CD4-positive, alpha-beta T cell treated with Interleukin-21 for 1 hour (primary cell): ENCODE measurements at regions not wholly inside any gene's neighbourhood (a gene's known extent, or its start where the extent isn't known, plus 50 kb on each side); places are given as distances from the start of the nearest gene placed in this dataset.

Source experiments
- DNase-seq: peaks from one replicate; pipeline ENCODE4 v3.0.0-alpha.2; 2020

DNA sequence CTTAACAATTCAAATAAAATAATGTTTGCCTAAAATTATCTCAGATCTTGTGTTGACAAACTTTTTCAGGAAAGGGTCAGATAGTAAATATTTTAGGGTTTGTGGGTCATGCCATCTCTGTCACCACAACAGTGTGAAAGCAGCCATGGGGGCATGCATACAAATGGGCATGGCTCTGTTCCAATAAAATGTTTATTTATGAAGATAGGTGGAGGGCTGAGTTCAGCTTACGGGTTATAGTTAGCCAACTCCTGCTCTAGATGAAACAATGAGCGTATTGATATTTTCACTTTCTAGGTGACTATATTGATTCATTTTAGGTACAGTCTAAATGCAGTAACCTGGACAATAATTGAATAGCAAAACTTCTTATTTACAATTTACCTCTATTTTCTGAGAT is 533.8 kb upstream of the CLINT1 start:
- DNase-seq, result no peak

DNA sequence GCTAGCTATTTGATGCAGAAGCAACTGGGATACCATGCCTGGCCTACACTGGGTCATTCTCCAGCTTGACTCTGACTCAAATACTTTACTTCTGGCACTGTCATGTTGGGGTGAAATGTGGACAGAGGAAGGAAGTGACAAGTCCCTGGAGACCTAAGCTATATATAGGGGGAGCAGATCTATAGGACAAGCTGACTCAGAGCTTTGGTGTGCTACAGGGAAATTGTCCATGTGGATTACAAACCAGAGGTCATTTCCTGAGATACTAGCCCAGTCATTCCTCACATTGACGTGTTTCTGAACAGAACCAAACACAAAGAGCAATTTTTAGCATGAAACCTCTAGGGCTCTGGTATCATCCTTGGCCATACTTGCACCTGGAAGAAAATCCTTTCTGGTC is 531.6 kb upstream of the CLINT1 start:
- DNase-seq, result no peak

DNA sequence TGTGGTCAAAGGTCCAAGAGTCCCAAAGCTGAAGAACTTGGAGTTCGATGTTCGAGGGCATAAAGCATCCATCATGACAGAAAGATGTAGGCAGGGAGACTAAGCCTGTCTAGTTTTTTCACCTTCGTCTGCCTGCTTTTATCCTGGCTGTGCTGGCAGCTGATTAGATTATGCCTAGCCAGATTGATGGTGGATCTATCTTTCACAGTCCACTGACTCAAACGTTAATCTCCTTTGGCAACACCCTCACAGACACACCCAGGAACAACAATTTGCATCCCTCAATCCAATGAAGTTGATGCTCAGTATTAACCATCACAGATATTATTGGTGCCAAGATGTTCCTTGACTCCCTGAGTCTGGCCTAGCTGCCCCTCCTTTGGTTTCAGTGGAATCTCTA is 530.8 kb upstream of the CLINT1 start:
- DNase-seq, result no peak

DNA sequence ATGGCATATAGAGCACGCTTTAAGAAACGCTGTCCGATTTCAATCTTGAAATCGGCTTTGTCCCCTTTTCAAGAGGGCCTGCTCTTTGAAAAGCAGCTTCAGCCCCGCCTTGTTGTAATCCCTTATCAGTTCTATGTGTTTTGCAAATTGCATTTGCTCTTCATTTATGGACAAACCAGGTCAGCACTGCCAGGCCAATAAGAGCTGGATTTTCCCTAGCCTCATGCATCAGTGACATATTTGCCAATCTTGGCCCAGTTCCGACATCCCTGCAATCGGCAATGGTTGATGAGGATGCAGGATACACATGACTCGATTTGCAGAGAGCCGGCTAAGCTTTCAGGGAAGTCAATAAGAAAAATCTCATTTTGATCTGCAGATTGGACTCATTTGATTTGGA is 529.1 kb upstream of the CLINT1 start:
- DNase-seq, result no peak

DNA sequence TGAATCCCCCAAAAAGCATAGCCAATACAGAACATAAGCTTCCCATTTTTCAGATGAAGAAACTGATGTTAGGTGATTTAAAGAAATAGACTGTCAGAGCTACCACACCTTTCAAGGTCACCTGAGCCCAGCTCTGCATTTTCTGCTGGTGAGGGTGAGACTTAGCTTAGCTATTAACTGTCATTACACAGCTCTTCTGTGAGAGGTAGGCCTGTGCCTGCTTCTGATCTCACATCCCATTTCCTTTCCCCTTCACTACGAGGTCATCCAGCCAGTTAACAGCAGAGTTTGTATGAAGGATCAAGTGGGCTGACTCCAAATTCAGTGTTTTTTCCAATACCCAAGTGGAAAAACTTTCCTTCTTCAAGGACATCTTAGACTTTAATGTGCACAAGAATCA is 528.6 kb upstream of the CLINT1 start:
- no peak for DNase-seq

DNA sequence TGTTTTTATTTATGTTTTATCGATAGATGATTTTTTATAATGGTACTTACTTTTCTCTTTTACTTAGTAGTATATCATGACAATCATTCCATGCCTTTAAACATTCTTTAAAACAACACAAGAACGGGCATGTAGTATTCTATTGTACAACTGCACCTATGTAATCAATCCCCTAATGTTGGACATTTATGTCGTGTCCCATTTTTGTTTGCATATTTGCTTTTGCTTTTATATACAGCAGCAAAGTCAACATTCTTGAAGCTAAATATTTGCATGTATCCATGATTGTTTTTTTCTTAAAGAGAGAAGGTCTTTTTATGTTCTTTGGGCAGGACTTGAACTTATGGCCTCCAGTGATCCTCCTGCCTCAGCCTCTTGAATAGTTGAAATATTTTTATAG is 527.0 kb upstream of the CLINT1 start:
- no peak for DNase-seq

DNA sequence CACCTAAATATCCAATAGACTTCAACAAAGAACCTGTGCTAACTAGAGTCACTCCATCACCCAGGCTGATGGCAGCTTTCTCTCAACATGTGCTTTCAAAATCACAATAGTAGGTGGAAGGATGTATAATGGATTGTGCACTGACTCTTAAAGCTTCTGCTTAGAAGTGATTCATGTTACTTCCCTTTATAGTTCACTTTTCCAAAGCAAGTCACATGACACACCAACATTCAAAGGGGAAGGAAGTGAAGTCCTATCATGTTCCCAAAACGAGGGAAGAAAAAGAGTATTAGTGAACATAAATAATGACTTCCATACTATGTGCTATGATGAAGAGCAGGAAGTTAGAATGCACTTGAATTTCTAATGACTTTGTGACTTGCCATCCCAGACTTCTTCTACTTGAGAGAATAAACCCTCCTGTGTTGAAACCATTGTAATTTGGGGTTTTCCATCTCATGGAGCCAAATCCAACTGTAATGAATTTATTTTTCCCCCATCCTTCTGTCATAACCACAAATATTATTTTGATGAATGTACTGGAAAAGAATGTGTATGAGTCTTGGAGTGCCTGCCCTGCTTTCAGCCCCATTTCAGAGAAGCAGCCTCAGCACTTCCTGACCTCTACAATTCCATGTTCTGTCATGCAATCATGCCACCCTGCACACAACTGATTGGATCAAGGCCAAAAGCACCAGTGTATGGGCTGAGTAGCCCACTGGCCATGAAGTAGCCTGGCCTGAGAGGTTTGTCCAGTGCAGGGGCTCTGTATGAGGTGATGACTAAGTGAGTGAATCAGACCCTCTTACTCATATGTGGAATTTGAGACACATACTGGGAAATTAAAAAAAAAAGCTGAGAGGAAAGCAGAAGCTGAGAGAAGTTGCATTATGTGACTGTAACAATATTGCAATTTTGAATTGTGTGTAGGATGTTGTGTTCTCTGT is 525.9 kb upstream of the CLINT1 start:
- DNase-seq, result no peak

DNA sequence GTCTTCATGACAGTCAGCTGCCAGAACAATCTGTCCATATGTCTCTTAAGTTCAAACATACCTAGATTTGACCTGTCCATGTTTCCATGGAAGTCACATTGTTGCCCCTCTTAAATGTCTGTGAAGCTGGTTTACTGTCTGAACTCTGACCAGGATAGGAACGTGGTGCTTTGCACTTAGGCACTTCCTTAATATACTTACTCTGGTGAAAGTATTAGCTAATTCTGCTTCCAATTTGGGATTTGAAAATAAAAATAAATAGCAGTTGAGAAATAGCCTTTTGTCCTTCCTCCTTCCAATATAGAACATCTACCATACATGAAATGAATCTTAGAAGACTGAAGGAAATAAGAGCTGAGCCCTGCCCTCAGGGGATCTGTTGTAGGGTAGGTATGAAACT is 524.5 kb upstream of the CLINT1 start:
- DNase-seq, result no peak

DNA sequence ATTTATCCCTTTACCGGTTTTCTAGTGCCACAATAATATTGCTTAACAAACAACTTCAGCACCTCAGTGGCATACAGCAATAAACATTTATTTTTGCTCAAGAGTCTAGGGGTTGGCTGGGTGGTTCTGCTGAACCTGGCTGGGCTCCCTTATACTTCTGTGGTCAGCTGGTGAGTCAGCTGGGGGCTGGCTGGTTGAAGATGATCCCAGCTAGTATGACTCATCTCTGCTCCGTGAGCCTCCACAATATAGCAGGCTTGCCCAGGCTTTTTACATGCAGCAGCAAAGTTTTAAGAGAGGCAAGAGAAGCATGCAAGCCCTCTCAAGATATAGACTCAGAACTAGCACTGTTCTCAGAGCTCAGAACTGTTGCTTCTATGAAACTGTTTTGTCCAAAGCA is 523.5 kb upstream of the CLINT1 start:
- no peak for DNase-seq

DNA sequence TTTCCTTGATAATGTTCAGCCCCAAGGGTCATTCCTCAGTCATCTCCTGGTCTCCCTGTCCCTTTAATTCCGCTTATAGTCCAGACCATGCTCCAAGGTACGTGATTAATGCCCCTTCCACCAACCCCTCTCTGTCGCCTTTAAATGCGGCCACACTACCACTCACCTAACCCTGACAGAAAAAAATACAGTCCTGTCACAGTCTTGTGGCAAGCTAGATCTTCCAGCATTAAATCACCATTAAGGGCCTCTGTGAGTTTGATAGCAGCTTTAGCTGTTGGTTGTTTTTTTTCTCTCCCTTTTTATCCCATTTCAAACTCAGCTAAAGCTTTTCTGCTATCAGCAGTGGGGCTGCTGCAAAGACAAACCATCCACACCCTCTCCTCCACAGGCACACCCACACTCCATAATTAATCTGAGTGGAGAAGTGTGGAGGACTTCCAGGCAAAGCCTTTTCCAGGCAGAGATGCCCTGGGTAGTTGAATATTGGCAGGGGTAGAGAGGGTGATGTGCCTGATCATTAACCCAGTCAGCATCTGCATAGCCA is 522.7 kb upstream of the CLINT1 start:
- no peak for DNase-seq

DNA sequence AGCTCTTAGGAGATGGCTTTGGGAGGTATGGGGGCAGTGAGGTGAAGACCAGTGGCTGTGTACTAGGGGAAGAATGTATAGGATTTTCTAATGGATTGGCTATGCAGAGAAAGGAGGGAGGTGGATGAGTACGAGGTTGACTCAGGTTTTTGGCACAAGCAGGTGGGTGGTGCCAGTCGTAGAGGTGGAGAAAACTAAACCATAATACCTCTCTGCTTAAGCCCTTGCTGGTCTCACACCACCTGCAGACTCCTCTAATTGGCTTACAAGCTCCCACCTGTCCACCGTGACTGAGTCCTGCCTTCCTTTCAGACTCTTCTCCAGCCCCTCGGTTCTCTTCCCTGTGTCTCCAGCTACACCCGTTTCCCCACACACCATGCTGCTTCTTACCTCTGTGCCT is 521.7 kb upstream of the CLINT1 start:
- DNase-seq, result no peak

DNA sequence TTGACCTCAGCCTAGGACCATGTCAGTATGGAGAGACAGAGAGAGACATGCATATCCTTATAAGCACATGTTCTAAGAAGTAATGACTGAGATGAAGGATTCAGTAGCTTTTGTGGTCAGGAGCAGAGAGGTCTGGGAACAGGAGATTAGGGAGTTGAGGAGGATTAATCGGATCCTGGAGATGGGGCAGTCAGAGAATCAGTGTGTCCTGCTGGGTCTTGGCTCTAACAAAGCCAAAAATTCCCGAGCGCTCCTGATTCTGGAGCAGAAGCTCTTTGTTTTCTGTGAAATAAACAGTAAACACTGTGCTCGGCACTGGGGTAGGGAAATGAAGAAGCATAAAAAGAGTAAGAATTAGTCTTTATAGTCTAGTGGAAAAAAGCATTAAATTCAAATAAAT is 520.0 kb upstream of the CLINT1 start:
- DNase-seq, result no peak

DNA sequence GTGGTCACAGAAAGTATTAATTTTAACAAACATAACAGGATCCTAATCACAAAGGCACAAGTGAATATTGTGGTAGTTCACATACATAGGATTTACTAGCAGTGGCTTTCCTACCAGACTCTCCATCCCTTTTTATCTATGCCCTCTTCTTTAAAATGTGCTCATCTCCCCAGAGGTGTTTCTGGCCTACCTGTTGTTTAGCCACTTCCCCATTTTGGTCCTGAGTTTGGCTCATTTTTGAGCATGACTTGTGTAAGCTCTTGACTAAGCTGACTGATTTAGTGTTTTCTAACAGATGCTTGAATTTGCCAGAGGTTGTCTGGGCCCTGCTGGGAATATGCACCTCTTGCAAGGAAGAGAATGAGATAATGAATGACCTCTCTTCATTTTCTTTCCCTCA is 517.7 kb upstream of the CLINT1 start:
- no peak for DNase-seq

DNA sequence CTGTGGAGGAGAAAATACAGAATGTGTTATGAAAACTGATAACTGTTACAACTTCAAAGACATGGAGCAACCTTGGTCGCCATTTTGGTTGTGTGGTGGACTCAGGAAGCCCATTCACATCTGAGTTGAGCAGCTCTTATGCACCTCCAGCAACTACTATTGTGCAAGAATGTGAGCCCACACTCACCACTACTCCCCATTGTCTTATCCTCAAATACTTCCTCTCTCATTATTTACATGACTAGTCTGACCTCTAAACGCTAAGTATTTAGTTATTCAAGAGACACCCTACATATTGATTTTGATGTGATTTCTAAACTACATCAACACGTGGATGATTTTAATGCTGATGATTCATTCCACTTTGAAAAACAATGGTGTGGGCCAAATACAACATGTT is 516.6 kb upstream of the CLINT1 start:
- no peak for DNase-seq

DNA sequence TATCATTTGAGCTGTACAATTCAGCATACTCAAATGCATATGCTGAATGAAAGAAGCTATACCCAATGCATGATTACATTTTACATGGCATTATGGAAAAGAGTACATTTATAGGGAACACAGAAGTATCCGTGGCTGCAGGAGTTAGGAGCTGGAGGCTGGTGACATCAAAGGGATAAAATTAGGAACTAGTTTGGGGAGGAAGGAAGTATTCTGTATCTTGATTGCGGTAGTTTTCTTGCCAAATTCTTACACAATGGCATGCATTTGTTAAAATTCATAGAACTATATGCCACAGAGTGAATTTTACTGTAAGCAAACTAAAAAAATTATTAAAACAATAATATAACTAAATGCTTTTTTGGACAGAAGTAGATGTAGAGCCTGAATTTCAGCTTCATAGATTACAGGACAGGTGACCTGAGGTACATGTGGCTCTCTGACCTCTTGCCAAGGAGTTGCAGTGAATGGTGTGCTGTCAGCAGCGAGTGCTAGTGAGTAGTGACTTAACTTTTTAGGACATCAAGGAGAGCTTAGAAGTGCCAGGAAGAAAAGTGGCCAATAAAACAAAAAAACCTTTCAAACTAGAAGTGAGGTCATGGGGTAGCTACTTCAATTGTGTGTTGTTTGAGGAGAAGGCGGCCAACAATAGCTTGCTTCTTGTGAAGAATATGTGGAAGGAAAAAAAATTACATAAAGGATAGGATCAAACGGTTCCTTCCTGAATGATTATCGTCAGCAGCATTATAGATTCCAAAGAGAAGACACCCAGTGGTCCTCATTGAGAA is 514.9 kb upstream of the CLINT1 start:
- DNase-seq, result no peak

DNA sequence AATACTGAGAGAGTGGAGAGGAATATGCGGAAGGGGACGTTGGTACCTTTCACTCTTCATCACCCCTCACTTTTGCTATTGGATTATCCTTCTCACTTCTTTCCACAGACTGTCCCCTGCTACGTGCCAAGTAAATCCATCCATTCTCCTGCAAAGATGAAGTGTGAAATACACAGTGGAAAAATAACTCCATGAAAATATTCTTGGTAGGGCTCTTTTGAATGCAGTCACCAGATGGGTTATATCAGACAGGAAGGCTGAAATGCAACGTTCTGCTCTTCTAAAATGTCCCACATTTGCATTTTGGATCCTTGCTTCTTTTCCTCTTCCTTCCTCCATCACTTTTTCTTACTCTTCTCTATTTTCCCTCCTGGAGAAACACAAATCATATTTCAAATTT is 510.3 kb upstream of the CLINT1 start:
- no peak for DNase-seq

DNA sequence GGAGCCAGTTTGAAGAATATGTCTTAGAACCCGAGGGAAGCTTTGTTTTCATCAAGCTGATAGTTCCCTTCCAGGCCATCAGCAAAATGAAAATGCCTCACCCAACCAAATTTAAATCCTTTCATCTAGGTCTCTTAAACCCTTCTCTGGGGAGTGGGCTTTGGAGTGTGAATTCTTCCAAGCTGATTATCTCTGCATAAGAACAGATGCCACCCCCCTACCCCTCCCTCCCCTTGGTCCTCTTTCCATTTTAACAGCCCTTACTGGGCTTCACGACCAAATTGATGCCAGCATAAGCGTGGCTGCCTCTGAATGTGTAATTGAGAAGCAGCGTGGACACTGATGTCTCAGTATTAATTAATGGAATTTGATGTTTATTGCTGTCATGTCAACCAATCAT is 509.7 kb upstream of the CLINT1 start:
- no peak for DNase-seq

DNA sequence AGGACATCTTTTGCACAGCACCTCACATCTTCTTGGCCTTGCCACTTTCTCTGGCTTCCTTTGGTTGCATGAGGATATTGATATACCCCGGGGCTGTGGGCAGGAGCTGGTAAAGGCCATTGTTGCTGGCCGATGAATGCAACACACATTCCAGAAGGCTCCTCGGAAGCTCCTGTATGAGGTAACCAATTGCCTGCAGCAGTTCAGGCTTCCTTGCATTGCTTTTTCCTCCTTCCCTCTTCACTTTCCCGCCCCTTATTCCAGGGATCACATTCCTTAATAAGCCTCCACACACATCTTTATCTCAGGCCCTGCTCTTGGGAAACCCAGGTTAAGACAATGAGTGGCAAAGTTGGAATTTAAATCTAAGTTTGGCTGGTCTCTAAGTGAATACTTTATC is 505.4 kb upstream of the CLINT1 start:
- no peak for DNase-seq

DNA sequence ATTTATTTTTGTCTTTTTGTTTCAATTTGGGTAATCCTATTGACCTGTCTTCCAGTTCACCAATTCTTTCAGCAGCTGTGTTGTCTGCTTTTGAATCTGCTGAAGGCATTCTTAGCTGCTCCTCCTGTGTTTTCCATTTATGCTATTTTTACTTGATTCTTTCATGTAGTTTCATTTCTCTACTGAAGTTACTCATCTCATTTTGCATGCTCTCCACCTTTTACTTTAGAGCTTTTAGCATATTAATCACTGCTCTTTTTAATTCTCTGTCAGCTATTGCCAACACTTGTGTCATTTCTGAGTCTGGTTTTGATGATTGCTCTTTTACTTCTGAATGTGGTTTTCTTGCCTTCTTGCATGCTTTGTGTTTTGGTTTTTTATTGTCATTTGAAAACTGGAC is 496.0 kb upstream of the CLINT1 start:
- DNase-seq, result no peak

DNA sequence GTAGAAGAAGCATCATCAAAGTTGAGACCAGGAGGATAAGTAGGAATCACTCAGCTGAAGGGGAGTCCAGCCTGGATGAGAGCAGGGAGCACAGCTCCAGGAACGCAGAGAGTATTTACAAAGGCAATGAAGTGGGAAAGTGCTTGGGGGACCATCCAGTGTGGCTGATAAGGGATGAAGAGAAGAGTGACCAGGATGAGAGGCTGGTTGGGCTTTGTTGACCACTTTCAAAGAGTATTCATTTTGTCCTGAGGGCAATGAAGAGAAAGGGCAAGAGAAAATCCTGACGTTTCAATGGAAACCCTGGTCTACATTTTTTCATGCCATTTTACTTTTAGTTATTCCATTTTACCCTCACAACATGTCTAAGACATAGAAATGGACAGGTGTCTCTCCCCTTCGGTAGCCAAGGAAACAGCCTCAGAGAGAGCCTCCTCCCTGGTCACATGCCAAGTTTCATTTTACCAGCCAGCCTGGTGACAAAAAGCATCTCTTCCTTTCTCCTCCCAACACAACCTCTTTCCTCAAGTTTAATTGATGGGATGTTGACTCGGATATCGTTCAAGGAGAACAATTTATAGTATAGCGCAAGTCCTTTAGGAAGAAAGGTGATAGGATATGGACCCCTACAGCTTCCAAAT is 492.7 kb upstream of the CLINT1 start:
- no peak for DNase-seq

DNA sequence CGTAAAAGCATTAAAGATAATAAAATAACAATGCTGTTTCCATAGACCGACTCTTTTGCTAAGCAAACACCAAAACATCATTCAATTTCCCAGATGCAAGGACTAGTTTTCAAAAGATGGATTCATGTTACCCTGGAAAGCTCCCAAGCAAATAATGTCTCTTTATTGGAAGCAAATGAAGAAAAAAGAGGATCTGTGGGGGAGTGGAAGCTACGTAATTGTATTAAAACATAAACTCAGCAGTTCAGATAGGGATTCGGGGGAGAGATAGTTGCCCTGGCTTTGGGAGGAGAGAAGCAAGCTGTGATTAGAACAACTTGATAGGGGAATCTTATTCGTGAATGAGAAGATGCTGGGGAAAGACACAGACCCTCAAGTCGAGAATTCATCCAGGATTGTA is 491.0 kb upstream of the CLINT1 start:
- no peak for DNase-seq

DNA sequence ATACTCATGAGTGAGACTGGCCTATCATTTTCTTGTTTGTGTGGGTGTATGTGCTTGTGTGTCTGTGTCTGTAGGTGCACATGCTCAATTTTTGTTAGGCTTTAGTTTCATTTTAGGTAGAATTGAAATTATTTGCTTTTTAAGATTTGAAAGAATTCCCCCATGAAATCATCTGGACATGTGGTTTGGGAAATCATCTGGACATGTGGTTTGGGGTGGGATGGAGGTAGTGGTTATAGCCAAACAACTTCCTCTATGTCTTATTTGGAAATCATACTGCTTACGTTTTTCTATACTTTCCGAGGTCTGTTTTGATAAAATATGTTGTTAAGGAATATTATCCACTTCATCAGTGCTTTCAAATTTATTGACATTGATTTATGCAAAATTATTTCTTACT is 485.4 kb upstream of the CLINT1 start:
- no peak for DNase-seq

DNA sequence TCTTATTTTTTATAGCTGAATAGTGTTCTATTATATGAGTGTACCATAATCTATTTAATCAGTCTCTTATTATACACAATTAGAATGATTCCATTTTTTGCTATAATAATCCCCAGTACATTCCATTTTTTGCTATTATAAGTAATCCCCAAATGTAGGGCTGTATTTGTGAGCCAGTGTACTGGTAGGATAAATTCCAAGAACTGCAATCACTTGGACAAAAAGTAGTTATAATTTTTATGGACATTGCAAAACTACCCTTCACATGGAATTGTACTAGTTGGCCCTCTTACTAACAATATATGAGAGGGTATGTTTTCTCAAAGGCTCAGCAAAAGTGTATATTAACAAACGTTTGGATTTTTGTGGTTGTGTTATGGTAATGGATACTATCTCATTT is 481.7 kb upstream of the CLINT1 start:
- no peak for DNase-seq

DNA sequence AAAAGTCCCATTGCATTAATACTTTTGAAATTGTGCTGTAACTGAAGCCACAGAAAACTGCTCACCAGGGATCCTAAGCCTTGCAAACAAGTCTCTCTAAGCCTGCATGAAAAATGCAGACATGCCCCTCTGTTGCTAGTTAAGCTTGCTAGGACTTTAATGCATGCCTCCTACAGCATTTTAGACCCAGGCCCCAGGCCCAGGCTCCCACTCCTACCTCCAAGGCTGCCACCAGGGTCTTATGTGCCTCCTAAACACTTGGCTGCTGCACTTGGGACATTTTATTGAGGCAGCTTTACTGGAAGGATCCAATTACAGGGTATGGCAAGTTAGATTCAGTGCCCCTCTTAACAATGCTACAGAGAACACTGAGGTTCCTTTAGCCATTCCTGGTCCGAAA is 467.3 kb upstream of the CLINT1 start:
- DNase-seq, result no peak
